ENCODE measurements at regions not wholly inside any gene's neighbourhood (a gene's known extent, or its start where the extent isn't known, plus 50 kb on each side); places are given as distances from the start of the nearest gene placed in this dataset.

DNA sequence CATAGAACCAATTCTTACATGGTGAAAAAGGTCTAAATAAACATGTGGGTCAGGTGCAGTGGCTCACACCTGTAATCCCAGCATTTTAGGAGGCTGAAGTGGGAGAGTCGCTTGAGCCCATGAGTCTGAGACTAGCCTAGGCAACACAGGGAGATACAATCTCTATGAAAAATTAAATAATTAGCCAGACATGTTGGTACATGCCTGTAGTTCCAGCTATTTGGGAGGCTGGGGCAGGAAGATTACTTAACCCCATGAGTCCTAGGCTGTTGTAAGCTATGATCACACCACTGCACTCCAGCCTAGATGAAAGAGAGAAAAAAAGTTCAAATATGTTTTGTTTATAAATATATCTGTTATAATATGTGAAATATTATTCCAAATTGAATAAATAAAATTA lies 643.6 kb downstream of the IPMK start:
- H3K27ac ChIP-seq (replicated peaks; ENCODE audit: low read length) = no peak overlapping the region
- no peak overlapping the region for H2BK5ac ChIP-seq (ENCODE audit: low read length)
- no CpG with 5 or more reads among the region's 1 CpG for WGBS, 2 donors (ENCODE audit: extremely low coverage in 2 of 2, insufficient read length in 2 of 2, insufficient replicate concordance in 1 of 2)
- no peak overlapping the region for H2BK15ac ChIP-seq (ENCODE audit: low read length)
- H3K23ac ChIP-seq (ENCODE audit: low read depth, low read length, poor library complexity) = no peak overlapping the region
- no peak for DNase-seq (ENCODE audit: low spot score)
- no peak overlapping the region for H3K4me3 ChIP-seq (ENCODE audit: low read length in 2 of 2)
- H3K18ac ChIP-seq (ENCODE audit: low read length) = no peak overlapping the region
- no peaks in the 10 kb centered on the region for H3K36me3 ChIP-seq (replicated peaks in 1 of 2; ENCODE audit: control insufficient read depth in 2 of 2, insufficient read depth in 2 of 2, low read length in 2 of 2)
- H3K4me1 ChIP-seq (ENCODE audit: control insufficient read depth in 2 of 2, insufficient read depth in 1 of 2, low read depth in 1 of 2, low read length in 2 of 2) = peaks cover 0 to 5% of the 10 kb centered on the region in 2 donors
- H3K9ac ChIP-seq (ENCODE audit: low read depth, low read length, poor library complexity) = no peak overlapping the region
- no peak overlapping the region for H3K4me2 ChIP-seq (ENCODE audit: insufficient read depth, low read length, poor library complexity, severe bottlenecking)
- no peak overlapping the region for H2BK120ac ChIP-seq (ENCODE audit: low read depth, low read length)
- H2BK12ac ChIP-seq (ENCODE audit: low read length) = no peak overlapping the region
- no peak overlapping the region for H2AK5ac ChIP-seq (ENCODE audit: low read depth, low read length)
- no peaks in the 10 kb centered on the region for H3K79me1 ChIP-seq (ENCODE audit: low read depth, low read length)
- H4K91ac ChIP-seq (ENCODE audit: low read depth, low read length, poor library complexity) = no peak overlapping the region
- no peak overlapping the region for H4K8ac ChIP-seq (ENCODE audit: low read depth, low read length)
- no peaks in the 10 kb centered on the region for H3K9me3 ChIP-seq (replicated peaks in 1 of 2; ENCODE audit: control insufficient read depth in 2 of 2, insufficient read depth in 1 of 2, low read depth in 1 of 2, low read length in 2 of 2)
- no peak overlapping the region for H3K14ac ChIP-seq (ENCODE audit: low read length)
- no peaks in the 10 kb centered on the region for H3K27me3 ChIP-seq (ENCODE audit: control insufficient read depth in 3 of 3, insufficient read depth in 3 of 3, low read depth in 1 of 3, low read length in 3 of 3)
- H3K4ac ChIP-seq (ENCODE audit: low read length) = no peak overlapping the region
- no peak overlapping the region for H2AFZ ChIP-seq (ENCODE audit: low read length)

DNA sequence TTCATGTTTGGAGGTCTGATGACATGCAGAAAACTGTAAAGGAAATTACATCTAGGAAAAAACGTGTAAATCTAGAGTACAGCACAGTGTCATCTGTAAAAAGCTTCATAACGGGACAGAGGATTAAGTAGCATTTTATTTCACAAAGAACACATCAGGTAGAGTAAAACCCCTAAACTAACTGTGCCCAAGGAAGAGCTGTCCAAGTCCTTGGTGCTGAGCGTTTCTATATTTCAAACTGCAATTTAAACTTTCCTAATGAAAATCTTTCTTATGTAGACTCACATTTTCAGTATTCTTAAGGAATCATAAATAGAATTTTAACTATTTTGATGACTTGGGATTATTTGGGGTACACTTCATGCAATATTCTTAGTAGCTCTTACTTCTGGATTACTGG lies 646.2 kb downstream of the IPMK start:
- no peaks in the 10 kb centered on the region for H3K27me3 ChIP-seq (ENCODE audit: control insufficient read depth in 3 of 3, insufficient read depth in 3 of 3, low read depth in 1 of 3, low read length in 3 of 3)
- no peak overlapping the region for H3K14ac ChIP-seq (ENCODE audit: low read length)
- H2AK5ac ChIP-seq (ENCODE audit: low read depth, low read length) = no peak overlapping the region
- H2BK120ac ChIP-seq (ENCODE audit: low read depth, low read length) = no peak overlapping the region
- no peak overlapping the region for H3K9ac ChIP-seq (ENCODE audit: low read depth, low read length, poor library complexity)
- H2BK12ac ChIP-seq (ENCODE audit: low read length) = no peak overlapping the region
- H3K4me2 ChIP-seq (ENCODE audit: insufficient read depth, low read length, poor library complexity, severe bottlenecking) = no peak overlapping the region
- no peak overlapping the region for H4K8ac ChIP-seq (ENCODE audit: low read depth, low read length)
- WGBS, 2 donors (ENCODE audit: extremely low coverage in 2 of 2, insufficient read length in 2 of 2, insufficient replicate concordance in 1 of 2) = no CpG with 5 or more reads among the region's 3 CpGs
- DNase-seq (ENCODE audit: low spot score) = no peak
- no peak overlapping the region for H2AFZ ChIP-seq (ENCODE audit: low read length)
- H3K4me1 ChIP-seq (ENCODE audit: control insufficient read depth in 2 of 2, insufficient read depth in 1 of 2, low read depth in 1 of 2, low read length in 2 of 2) = no peaks in the 10 kb centered on the region
- H3K79me1 ChIP-seq (ENCODE audit: low read depth, low read length) = no peaks in the 10 kb centered on the region
- H3K4ac ChIP-seq (ENCODE audit: low read length) = no peak overlapping the region
- no peak overlapping the region for H3K4me3 ChIP-seq (ENCODE audit: low read length in 2 of 2)
- H3K27ac ChIP-seq (replicated peaks; ENCODE audit: low read length) = no peak overlapping the region
- H3K9me3 ChIP-seq (replicated peaks in 1 of 2; ENCODE audit: control insufficient read depth in 2 of 2, insufficient read depth in 1 of 2, low read depth in 1 of 2, low read length in 2 of 2) = no peaks in the 10 kb centered on the region
- H3K23ac ChIP-seq (ENCODE audit: low read depth, low read length, poor library complexity) = no peak overlapping the region
- no peak overlapping the region for H2BK5ac ChIP-seq (ENCODE audit: low read length)
- H2BK15ac ChIP-seq (ENCODE audit: low read length) = no peak overlapping the region
- no peak overlapping the region for H3K18ac ChIP-seq (ENCODE audit: low read length)
- H3K36me3 ChIP-seq (replicated peaks in 1 of 2; ENCODE audit: control insufficient read depth in 2 of 2, insufficient read depth in 2 of 2, low read length in 2 of 2) = no peaks in the 10 kb centered on the region
- no peak overlapping the region for H4K91ac ChIP-seq (ENCODE audit: low read depth, low read length, poor library complexity)

DNA sequence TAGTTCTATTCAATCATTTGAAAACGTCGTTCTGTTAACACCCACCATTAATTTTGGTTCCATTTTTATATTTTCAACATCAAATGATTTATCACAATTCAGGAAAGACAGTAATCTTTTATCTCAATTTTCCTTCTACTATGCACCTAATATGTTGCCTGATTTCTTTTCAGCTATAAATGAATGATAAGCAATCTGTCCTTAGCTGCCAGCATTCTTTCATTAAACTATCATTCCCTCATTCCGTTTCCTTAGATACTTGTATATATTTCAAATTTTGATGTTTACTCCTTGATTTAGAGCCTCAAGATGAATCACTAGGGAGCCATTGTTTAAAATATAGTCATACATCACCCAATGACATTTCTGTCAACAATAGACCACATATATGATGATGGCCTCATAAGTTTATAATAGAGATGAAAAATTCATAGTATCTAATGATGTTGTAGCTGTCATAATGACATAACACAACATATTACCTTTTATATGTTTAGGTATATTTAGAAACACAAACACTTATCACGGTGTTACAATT lies 661.7 kb downstream of the IPMK start:
- H3K36me3 ChIP-seq (replicated peaks in 1 of 2; ENCODE audit: control insufficient read depth in 2 of 2, insufficient read depth in 2 of 2, low read length in 2 of 2) = no peaks in the 10 kb centered on the region
- no peak overlapping the region for H2AFZ ChIP-seq (ENCODE audit: low read length)
- no peaks in the 10 kb centered on the region for H3K4me1 ChIP-seq (ENCODE audit: control insufficient read depth in 2 of 2, insufficient read depth in 1 of 2, low read depth in 1 of 2, low read length in 2 of 2)
- H3K4me2 ChIP-seq (ENCODE audit: insufficient read depth, low read length, poor library complexity, severe bottlenecking) = no peak overlapping the region
- H3K9me3 ChIP-seq (replicated peaks in 1 of 2; ENCODE audit: control insufficient read depth in 2 of 2, insufficient read depth in 1 of 2, low read depth in 1 of 2, low read length in 2 of 2) = no peaks in the 10 kb centered on the region
- no peaks in the 10 kb centered on the region for H3K79me1 ChIP-seq (ENCODE audit: low read depth, low read length)
- no peak overlapping the region for H3K23ac ChIP-seq (ENCODE audit: low read depth, low read length, poor library complexity)
- H3K14ac ChIP-seq (ENCODE audit: low read length) = no peak overlapping the region
- no peak overlapping the region for H2BK15ac ChIP-seq (ENCODE audit: low read length)
- H3K4ac ChIP-seq (ENCODE audit: low read length) = no peak overlapping the region
- H2BK12ac ChIP-seq (ENCODE audit: low read length) = no peak overlapping the region
- no peak overlapping the region for H4K8ac ChIP-seq (ENCODE audit: low read depth, low read length)
- no peak overlapping the region for H3K18ac ChIP-seq (ENCODE audit: low read length)
- H3K9ac ChIP-seq (ENCODE audit: low read depth, low read length, poor library complexity) = no peak overlapping the region
- H3K4me3 ChIP-seq (ENCODE audit: low read length in 2 of 2) = no peak overlapping the region
- no peak for DNase-seq (ENCODE audit: low spot score)
- no CpG with 5 or more reads among the region's 4 CpGs for WGBS, 2 donors (ENCODE audit: extremely low coverage in 2 of 2, insufficient read length in 2 of 2, insufficient replicate concordance in 1 of 2)
- H3K27me3 ChIP-seq (ENCODE audit: control insufficient read depth in 3 of 3, insufficient read depth in 3 of 3, low read depth in 1 of 3, low read length in 3 of 3) = no peaks in the 10 kb centered on the region
- H3K27ac ChIP-seq (replicated peaks; ENCODE audit: low read length) = no peak overlapping the region
- no peak overlapping the region for H4K91ac ChIP-seq (ENCODE audit: low read depth, low read length, poor library complexity)
- no peak overlapping the region for H2BK5ac ChIP-seq (ENCODE audit: low read length)
- no peak overlapping the region for H2BK120ac ChIP-seq (ENCODE audit: low read depth, low read length)
- no peak overlapping the region for H2AK5ac ChIP-seq (ENCODE audit: low read depth, low read length)

DNA sequence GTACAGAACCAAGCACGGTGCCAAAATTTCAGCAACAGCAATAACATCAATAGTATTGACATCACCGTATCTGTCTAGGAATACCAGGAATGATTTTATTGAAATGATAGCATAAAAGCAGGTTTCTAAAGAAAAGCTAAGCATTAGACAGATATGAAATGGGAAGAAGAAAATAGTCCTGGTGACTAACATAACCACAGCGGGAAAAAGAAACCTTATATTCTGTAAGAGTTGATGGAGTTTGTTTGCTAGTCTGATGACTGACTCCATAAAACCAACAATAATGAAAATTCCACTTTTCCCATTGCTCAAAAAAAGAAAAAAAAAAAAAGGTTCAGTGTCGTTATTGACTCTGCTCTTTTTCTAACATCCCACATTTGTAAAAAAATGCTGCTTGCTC lies 668.3 kb downstream of the IPMK start:
- Histone ChIP-seq H3K79me1 (ENCODE audit: low read depth, low read length) (no peaks in the 10 kb centered on the region), H3K9ac (ENCODE audit: low read depth, low read length, poor library complexity) (no peak overlapping the region), H3K23ac (ENCODE audit: low read depth, low read length, poor library complexity) (no peak overlapping the region), H4K8ac (ENCODE audit: low read depth, low read length) (no peak overlapping the region), H3K4me1 (ENCODE audit: control insufficient read depth in 2 of 2, insufficient read depth in 1 of 2, low read depth in 1 of 2, low read length in 2 of 2) (no peaks in the 10 kb centered on the region), H3K4me3 (ENCODE audit: low read length in 2 of 2) (no peak overlapping the region), H4K91ac (ENCODE audit: low read depth, low read length, poor library complexity) (no peak overlapping the region), H3K14ac (ENCODE audit: low read length) (no peak overlapping the region), H3K4ac (ENCODE audit: low read length) (no peak overlapping the region), H2BK120ac (ENCODE audit: low read depth, low read length) (no peak overlapping the region), H2AFZ (ENCODE audit: low read length) (no peak overlapping the region), H3K9me3 (replicated peaks in 1 of 2; ENCODE audit: control insufficient read depth in 2 of 2, insufficient read depth in 1 of 2, low read depth in 1 of 2, low read length in 2 of 2) (no peaks in the 10 kb centered on the region), H2BK5ac (ENCODE audit: low read length) (no peak overlapping the region), H2BK15ac (ENCODE audit: low read length) (no peak overlapping the region), H2AK5ac (ENCODE audit: low read depth, low read length) (no peak overlapping the region), H3K18ac (ENCODE audit: low read length) (no peak overlapping the region), H3K4me2 (ENCODE audit: insufficient read depth, low read length, poor library complexity, severe bottlenecking) (no peak overlapping the region), H3K36me3 (replicated peaks in 1 of 2; ENCODE audit: control insufficient read depth in 2 of 2, insufficient read depth in 2 of 2, low read length in 2 of 2) (no peaks in the 10 kb centered on the region), H3K27me3 (ENCODE audit: control insufficient read depth in 3 of 3, insufficient read depth in 3 of 3, low read depth in 1 of 3, low read length in 3 of 3) (no peaks in the 10 kb centered on the region), H2BK12ac (ENCODE audit: low read length) (no peak overlapping the region), H3K27ac (replicated peaks; ENCODE audit: low read length) (no peak overlapping the region)
- no CpG with 5 or more reads among the region's 4 CpGs for WGBS, 2 donors (ENCODE audit: extremely low coverage in 2 of 2, insufficient read length in 2 of 2, insufficient replicate concordance in 1 of 2)
- no peak for DNase-seq (ENCODE audit: low spot score)
